ENCODE measurements at regions not wholly inside any gene's neighbourhood (a gene's known extent, or its start where the extent isn't known, plus 50 kb on each side); places are given as distances from the start of the nearest gene placed in this dataset.

DNA sequence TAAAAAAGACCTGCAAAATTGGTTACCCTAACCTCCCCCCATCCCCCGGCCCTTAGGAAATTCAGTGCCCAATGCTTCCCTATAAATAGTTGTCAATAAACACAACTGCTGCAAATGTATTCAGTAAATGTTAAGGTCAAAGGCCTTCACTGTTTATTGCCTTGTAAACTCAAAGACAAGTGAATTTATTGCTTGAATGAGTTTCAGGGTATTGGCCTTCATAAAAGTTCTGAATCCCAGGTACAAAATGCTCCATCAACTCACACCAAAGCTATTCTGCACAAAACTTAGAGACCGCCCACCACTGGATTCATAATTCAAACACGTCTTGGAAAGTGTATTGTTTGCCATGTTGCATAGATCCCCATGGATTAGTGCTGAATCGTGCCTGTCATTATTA is 63.3 kb upstream of the CDKN3 start:
- TF ChIP-seq, protein P1, sequence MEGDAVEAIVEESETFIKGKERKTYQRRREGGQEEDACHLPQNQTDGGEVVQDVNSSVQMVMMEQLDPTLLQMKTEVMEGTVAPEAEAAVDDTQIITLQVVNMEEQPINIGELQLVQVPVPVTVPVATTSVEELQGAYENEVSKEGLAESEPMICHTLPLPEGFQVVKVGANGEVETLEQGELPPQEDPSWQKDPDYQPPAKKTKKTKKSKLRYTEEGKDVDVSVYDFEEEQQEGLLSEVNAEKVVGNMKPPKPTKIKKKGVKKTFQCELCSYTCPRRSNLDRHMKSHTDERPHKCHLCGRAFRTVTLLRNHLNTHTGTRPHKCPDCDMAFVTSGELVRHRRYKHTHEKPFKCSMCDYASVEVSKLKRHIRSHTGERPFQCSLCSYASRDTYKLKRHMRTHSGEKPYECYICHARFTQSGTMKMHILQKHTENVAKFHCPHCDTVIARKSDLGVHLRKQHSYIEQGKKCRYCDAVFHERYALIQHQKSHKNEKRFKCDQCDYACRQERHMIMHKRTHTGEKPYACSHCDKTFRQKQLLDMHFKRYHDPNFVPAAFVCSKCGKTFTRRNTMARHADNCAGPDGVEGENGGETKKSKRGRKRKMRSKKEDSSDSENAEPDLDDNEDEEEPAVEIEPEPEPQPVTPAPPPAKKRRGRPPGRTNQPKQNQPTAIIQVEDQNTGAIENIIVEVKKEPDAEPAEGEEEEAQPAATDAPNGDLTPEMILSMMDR (IDR thresholded peaks at IDR 0.05): no peak
- no peak for TF ChIP-seq POLR2A (IDR thresholded peaks at IDR 0.05)
- no peak for TF ChIP-seq POLR2AphosphoS5 (IDR thresholded peaks at IDR 0.05)
